Heart left ventricle (tissue), 13 donors: ENCODE measurements at regions not wholly inside any gene's neighbourhood (a gene's known extent, or its start where the extent isn't known, plus 50 kb on each side); places are given as distances from the start of the nearest gene placed in this dataset.

Source experiments
- POLR2A ChIP-seq, 2 donors: fragments of 450-650 bp; IDR thresholded peaks; one replicate each; pipeline ENCODE4 v1.6.1; 2017; ENCODE audit warnings: antibody characterized with exemption in 2 of 2, mild to moderate bottlenecking in 2 of 2, moderate library complexity in 2 of 2
- TF ChIP-seq, protein P1 (sequence below), 12 donors: fragments of 200-600 bp; sonication (generic) in 4 of 12; IDR thresholded peaks; one replicate each; pipeline versions ENCODE4 v1.5.0 to v1.8.0; 2018 to 2022; ENCODE audit warnings: antibody characterized with exemption in 12 of 12, mild to moderate bottlenecking in 5 of 12
- donor health status: ischemic (EF 13 %, LVEDD 7.1; RV severe dilation, severe dysfunction).
- donor health status: DM: no; HTN: yes; CAD: no.
- donor health status: DM: no; HTN: no; CAD: no.
- donor health status: ischemic (EF 25% LVEDD 6.9; RV normal size, moderate dysfunction).
- donor health status: ischemic (EF 25% LVEDD 5.7; RV mildly dilated, moderate dysfunction).
- donor health status: ischemic (EF 35%, LVEDD 5.7; RV mildly dilated, moderate dysfunction).
- donor health status: nonischemic (EF 11% LVEDD 7.7; RV severe dilation, severe dysfunction).
- donor health status: DM: yes; HTN: yes; CAD: no.
- donor health status: PGD.
- donor health status: ischemic (EF 29% LVEDD 5.4; RV normal size, mild dysfunction).
- donor health status: nonischemic (EF 23%, LVEDD 6.1; RV moderate dilation, normal function).

DNA sequence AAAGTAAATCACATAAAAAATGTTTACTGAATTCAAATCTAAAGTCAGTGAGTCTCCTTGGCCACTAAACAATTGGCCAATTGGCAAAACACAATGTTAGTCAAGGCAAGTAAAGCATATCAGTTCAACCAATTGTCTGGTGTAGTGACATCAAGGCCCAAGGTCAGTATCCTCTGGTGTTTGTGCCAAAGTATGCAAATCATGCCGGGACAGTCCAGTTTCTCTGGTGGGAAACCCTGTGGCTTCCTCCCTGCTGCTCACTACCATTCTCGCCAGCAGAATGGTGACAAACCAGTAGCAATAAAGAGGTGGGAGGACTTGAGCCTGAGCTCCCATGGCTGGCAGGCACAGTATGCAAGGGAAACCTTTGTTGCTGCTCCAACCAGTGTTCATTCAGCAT lies 314.9 kb upstream of the FGF13 start:
- TF ChIP-seq, protein P1, sequence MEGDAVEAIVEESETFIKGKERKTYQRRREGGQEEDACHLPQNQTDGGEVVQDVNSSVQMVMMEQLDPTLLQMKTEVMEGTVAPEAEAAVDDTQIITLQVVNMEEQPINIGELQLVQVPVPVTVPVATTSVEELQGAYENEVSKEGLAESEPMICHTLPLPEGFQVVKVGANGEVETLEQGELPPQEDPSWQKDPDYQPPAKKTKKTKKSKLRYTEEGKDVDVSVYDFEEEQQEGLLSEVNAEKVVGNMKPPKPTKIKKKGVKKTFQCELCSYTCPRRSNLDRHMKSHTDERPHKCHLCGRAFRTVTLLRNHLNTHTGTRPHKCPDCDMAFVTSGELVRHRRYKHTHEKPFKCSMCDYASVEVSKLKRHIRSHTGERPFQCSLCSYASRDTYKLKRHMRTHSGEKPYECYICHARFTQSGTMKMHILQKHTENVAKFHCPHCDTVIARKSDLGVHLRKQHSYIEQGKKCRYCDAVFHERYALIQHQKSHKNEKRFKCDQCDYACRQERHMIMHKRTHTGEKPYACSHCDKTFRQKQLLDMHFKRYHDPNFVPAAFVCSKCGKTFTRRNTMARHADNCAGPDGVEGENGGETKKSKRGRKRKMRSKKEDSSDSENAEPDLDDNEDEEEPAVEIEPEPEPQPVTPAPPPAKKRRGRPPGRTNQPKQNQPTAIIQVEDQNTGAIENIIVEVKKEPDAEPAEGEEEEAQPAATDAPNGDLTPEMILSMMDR (IDR thresholded peaks at IDR 0.05), result no peak
- TF ChIP-seq POLR2A (IDR thresholded peaks at IDR 0.05), result no peak
